H1 (cell line): ENCODE measurements at regions not wholly inside any gene's neighbourhood (a gene's known extent, or its start where the extent isn't known, plus 50 kb on each side); places are given as distances from the start of the nearest gene placed in this dataset.

Source experiments
- CTCF ChIA-PET: fragments of 300-600 bp; sonication (Branson Sonifier 250); formaldehyde crosslinking; loops from one replicate; lab custom pipeline; 2021; ENCODE audit not compliant: partially characterized antibody; lab: Charles Lee
- POLR2A ChIA-PET: fragments of 300-600 bp; sonication (Branson Sonifier 250); formaldehyde crosslinking; loops from one replicate; lab custom pipeline; 2021; ENCODE audit warnings: inconsistent platforms; ENCODE audit not compliant: partially characterized antibody; lab: Charles Lee
- DNase-seq, 2 experiments: peaks; one replicate each; pipeline versions ENCODE4 v3.0.0 to v3.0.0-alpha.2; 2010 to 2022; ENCODE audit warnings: low spot score in 2 of 2, low read depth in 1 of 2, mixed read lengths in 1 of 2
- FAIRE-seq: peaks from 2 replicates; lab custom pipeline; 2011; peaks lifted over from hg19 to GRCh38; lab: Jason Lieb, UNC
- H2AFZ ChIP-seq: 2 replicates; pipeline ENCODE4 v1.8.1; 2012; ENCODE audit warnings: low read length, inconsistent platforms
- H2AK5ac ChIP-seq: 2 replicates; pipeline ENCODE4 v1.6.1; 2013; ENCODE audit warnings: low read depth, low read length
- H2BK120ac ChIP-seq: replicated peaks from 2 replicates; pipeline ENCODE3; 2013; ENCODE audit warnings: low read depth, low read length, inconsistent platforms
- H2BK12ac ChIP-seq: 2 replicates; pipeline ENCODE4 v1.6.1; 2013; ENCODE audit warnings: low read depth, low read length
- H2BK15ac ChIP-seq: 2 replicates; pipeline ENCODE4 v1.6.1; 2013; ENCODE audit warnings: low read length
- H2BK20ac ChIP-seq: 2 replicates; pipeline ENCODE4 v1.6.1; 2013; ENCODE audit warnings: low read length
- H2BK5ac ChIP-seq: 2 replicates; pipeline ENCODE4 v1.6.1; 2013; ENCODE audit warnings: low read depth, low read length
- H3K14ac ChIP-seq: 2 replicates; pipeline ENCODE4 v1.6.1; 2013; ENCODE audit warnings: inconsistent platforms; ENCODE audit not compliant: insufficient read length
- H3K18ac ChIP-seq: 2 replicates; pipeline ENCODE4 v1.6.1; 2013; ENCODE audit warnings: low read length; ENCODE audit errors: extremely low read depth
- H3K23ac ChIP-seq: 2 replicates; pipeline ENCODE4 v1.6.1; 2013; ENCODE audit warnings: inconsistent platforms; ENCODE audit not compliant: insufficient read length
- H3K23me2 ChIP-seq: 2 replicates; pipeline ENCODE4 v1.6.1; 2013; ENCODE audit warnings: low read depth, low read length
- H3K27ac ChIP-seq: 2 replicates; pipeline ENCODE4 v1.6.1; 2011; ENCODE audit warnings: low read depth, low read length, inconsistent platforms
- H3K27me3 ChIP-seq, 4 experiments: replicated peaks in 1 of 4; 1 replicate in 1 of 4; 2 replicates in 3 of 4; pipeline versions ENCODE4 v1.6.1 to v1.8.1; 2011 to 2013; ENCODE audit warnings: low read length in 3 of 4, mild to moderate bottlenecking in 3 of 4, inconsistent platforms in 2 of 4, mixed read lengths in 2 of 4, moderate library complexity in 1 of 4; ENCODE audit not compliant: control insufficient read depth in 3 of 4, insufficient read depth in 3 of 4; ENCODE audit errors: extremely low read depth in 1 of 4
- H3K36me3 ChIP-seq, 4 experiments: 2 replicates each; pipeline versions ENCODE4 v1.6.1 to v1.8.1; 2011 to 2013; ENCODE audit warnings: mild to moderate bottlenecking in 4 of 4, low read length in 3 of 4, moderate library complexity in 2 of 4, control low read depth in 1 of 4, inconsistent platforms in 1 of 4; ENCODE audit not compliant: insufficient read depth in 4 of 4, control insufficient read depth in 2 of 4
- H3K4ac ChIP-seq: replicated peaks from 2 replicates; pipeline ENCODE3; 2013; ENCODE audit warnings: low read length, low read depth, mixed read lengths, inconsistent platforms; ENCODE audit not compliant: insufficient read length
- H3K4me1 ChIP-seq, 4 experiments: replicated peaks in 1 of 4; 1 replicate in 1 of 4; 2 replicates in 3 of 4; pipeline versions ENCODE4 v1.6.1 to v1.8.1; 2011 to 2013; ENCODE audit warnings: low read length in 3 of 4, inconsistent platforms in 2 of 4, mixed read lengths in 1 of 4; ENCODE audit not compliant: insufficient read depth in 4 of 4, control insufficient read depth in 3 of 4
- H3K4me2 ChIP-seq, 2 experiments: 2 replicates each; pipeline versions ENCODE4 v1.6.1 to v1.8.1; 2011 to 2013; ENCODE audit warnings: low read depth in 2 of 2, low read length in 2 of 2, control low read depth in 1 of 2, inconsistent platforms in 1 of 2, mild to moderate bottlenecking in 1 of 2; ENCODE audit not compliant: insufficient read depth in 1 of 2
- H3K4me3 ChIP-seq, 4 experiments: fragments of 200-600, 300-600 bp in 1 of 4; sonication (generic), shearing (Covaris generic), sonication (Bioruptor Twin) in 1 of 4; 2 replicates each; pipeline versions ENCODE4 v1.5.1 to v1.8.1; 2011 to 2016; ENCODE audit warnings: low read length in 4 of 4, low read depth in 3 of 4, control low read depth in 2 of 4, inconsistent platforms in 2 of 4, mild to moderate bottlenecking in 2 of 4, mixed read lengths in 1 of 4, moderate library complexity in 1 of 4; ENCODE audit not compliant: insufficient read depth in 2 of 4; ENCODE audit errors: extremely low read depth in 1 of 4
- H3K56ac ChIP-seq: replicated peaks from 2 replicates; pipeline ENCODE3; 2013; ENCODE audit warnings: low read depth, mild to moderate bottlenecking, mixed read lengths, low read length, inconsistent platforms; ENCODE audit not compliant: insufficient read length
- H3K79me1 ChIP-seq: 2 replicates; pipeline ENCODE4 v1.6.1; 2013; ENCODE audit warnings: low read depth, low read length, control low read depth
- H3K79me2 ChIP-seq, 2 experiments: 2 replicates each; pipeline versions ENCODE4 v1.6.1 to v1.8.1; 2012 to 2013; ENCODE audit warnings: low read length in 2 of 2, mild to moderate bottlenecking in 2 of 2, inconsistent platforms in 1 of 2; ENCODE audit not compliant: insufficient read depth in 2 of 2, control insufficient read depth in 1 of 2
- H3K9ac ChIP-seq, 4 experiments: replicated peaks in 1 of 4; 1 replicate in 1 of 4; 2 replicates in 3 of 4; pipeline versions ENCODE4 v1.6.1 to v1.8.1; 2011 to 2013; ENCODE audit warnings: low read depth in 3 of 4, low read length in 3 of 4, control low read depth in 2 of 4, mild to moderate bottlenecking in 2 of 4, moderate library complexity in 2 of 4, inconsistent platforms in 1 of 4; ENCODE audit errors: extremely low read depth in 1 of 4
- H3K9me3 ChIP-seq, 2 experiments: 2 replicates each; pipeline versions ENCODE4 v1.6.1 to v1.8.1; 2012 to 2013; ENCODE audit warnings: mild to moderate bottlenecking in 2 of 2, moderate library complexity in 2 of 2, control low read depth in 1 of 2, inconsistent platforms in 1 of 2, low read depth in 1 of 2, low read length in 1 of 2, mixed read lengths in 1 of 2; ENCODE audit not compliant: insufficient read depth in 2 of 2
- H4K20me1 ChIP-seq, 2 experiments: replicated peaks in 1 of 2; 2 replicates each; pipeline versions ENCODE3 to v1.8.1; 2011 to 2013; ENCODE audit warnings: inconsistent platforms in 2 of 2, low read length in 2 of 2, mild to moderate bottlenecking in 1 of 2; ENCODE audit not compliant: insufficient read depth in 2 of 2, control insufficient read depth in 1 of 2
- H4K5ac ChIP-seq: 2 replicates; pipeline ENCODE4 v1.6.1; 2013; ENCODE audit warnings: low read length, low read depth, mixed read lengths, inconsistent platforms; ENCODE audit not compliant: insufficient read length
- H4K8ac ChIP-seq: 2 replicates; pipeline ENCODE4 v1.8.0; 2013; ENCODE audit warnings: mild to moderate bottlenecking, moderate library complexity, low read length, inconsistent platforms; ENCODE audit not compliant: insufficient read depth; ENCODE audit errors: extremely low read depth
- H4K91ac ChIP-seq: replicated peaks from 2 replicates; pipeline ENCODE3; 2013; ENCODE audit warnings: low read length, mixed read lengths, inconsistent platforms; ENCODE audit not compliant: insufficient read length
- CHD2 ChIP-seq: IDR thresholded peaks from 2 replicates; pipeline ENCODE4 v1.6.1; 2012; ENCODE audit warnings: low read length, improper control_type of control experiment
- CREB1 ChIP-seq: IDR thresholded peaks from 2 replicates; pipeline ENCODE4 v1.6.1; 2012; ENCODE audit warnings: inconsistent platforms
- CTCF ChIP-seq, 3 experiments: IDR thresholded peaks; 1 replicate in 2 of 3; 2 replicates in 1 of 3; pipeline versions ENCODE4 v1.5.1 to v1.6.1; 2011; ENCODE audit warnings: low read length in 3 of 3, mild to moderate bottlenecking in 3 of 3, inconsistent platforms in 2 of 3, low read depth in 1 of 3, moderate library complexity in 1 of 3; ENCODE audit not compliant: insufficient read depth in 1 of 3; ENCODE audit errors: control extremely low read depth in 1 of 3
- HDAC2 ChIP-seq, 2 experiments: fragments of 300-600 bp in 1 of 2; sonication (generic) in 1 of 2; IDR thresholded peaks; 2 replicates each; pipeline ENCODE4 v1.6.1; 2011 to 2012; ENCODE audit warnings: low read depth in 2 of 2, low read length in 2 of 2, mild to moderate bottlenecking in 2 of 2, moderate library complexity in 2 of 2, borderline replicate concordance in 1 of 2, inconsistent platforms in 1 of 2
- SRF ChIP-seq: IDR thresholded peaks from 2 replicates; pipeline ENCODE4 v1.6.1; 2011; ENCODE audit warnings: mild to moderate bottlenecking, low read depth, low read length, moderate library complexity
- USF2 ChIP-seq: IDR thresholded peaks from 2 replicates; pipeline ENCODE4 v1.6.1; 2011; ENCODE audit warnings: low read length, improper control_type of control experiment
- ZNF274 ChIP-seq: IDR thresholded peaks from 2 replicates; pipeline ENCODE4 v1.7.0; 2012; ENCODE audit warnings: low read length, borderline replicate concordance; ENCODE audit errors: extremely low read depth
- WGBS, 2 experiments: shearing (Covaris generic) in 1 of 2; methylation state at CpG; one replicate each; pipeline versions ENCODE4 v1.1.6 to v1.1.7; 2013 to 2015; ENCODE audit warnings: low lambda C conversion rate in 2 of 2, mixed read lengths in 2 of 2, inconsistent platforms in 1 of 2, low coverage in 1 of 2, missing lambda C conversion rate in 1 of 2; ENCODE audit not compliant: insufficient replicate concordance in 2 of 2, insufficient coverage in 1 of 2, insufficient read length in 1 of 2; ENCODE audit errors: extremely low coverage in 1 of 2, missing lambda C conversion rate in 1 of 2; 5-methylcytosine and 5-hydroxymethylcytosine counted together

GRCh38 chrX:7647831-7648230 lies 195.1 kb upstream of the VCX start:
- CTCF ChIA-PET = interaction anchor here (1.1 kb wide), 1 partner anchor 13 kb away, joined by 3 read pairs; no protein-coding TSS in a partner anchor
- H4K20me1 ChIP-seq = no peaks in the 10 kb centered on the region
- no peak for FAIRE-seq

More at GRCh38 chrX:7647831-7648230, 195.1 kb upstream of the VCX start:
- no peaks in the 10 kb centered on the region for H3K9me3 ChIP-seq
- H3K56ac ChIP-seq = no peak overlapping the region
- H3K9ac ChIP-seq = no peak overlapping the region
- no peak overlapping the region for H3K4ac ChIP-seq
- H4K8ac ChIP-seq = no peak overlapping the region
- H4K5ac ChIP-seq = no peak overlapping the region
- H2AK5ac ChIP-seq = no peak overlapping the region
- H3K14ac ChIP-seq = no peak overlapping the region
- no peak overlapping the region for H2BK20ac ChIP-seq
- no peak for DNase-seq
- H3K36me3 ChIP-seq = no peaks in the 10 kb centered on the region
- H2AFZ ChIP-seq = no peak overlapping the region
- no peak overlapping the region for H3K23ac ChIP-seq
- no peak overlapping the region for H4K91ac ChIP-seq
- no peaks in the 10 kb centered on the region for H3K27me3 ChIP-seq
- H3K79me2 ChIP-seq = no peaks in the 10 kb centered on the region
- no peak overlapping the region for H3K18ac ChIP-seq
- no peak overlapping the region for H2BK5ac ChIP-seq
- H3K4me1 ChIP-seq = peaks cover 0 to 4% (median 1%) of the 10 kb centered on the region in 4 experiments; a peak in 1 of 7 replicates
- no peak overlapping the region for H2BK12ac ChIP-seq
- H3K4me2 ChIP-seq = no peak overlapping the region
- TF ChIP-seq HDAC2 (IDR thresholded peaks at IDR 0.05; ENCODE audit: borderline replicate concordance in 1 of 2, low read depth in 2 of 2, low read length in 2 of 2) (no peak), CHD2 (no peak), CREB1 (no peak), ZNF274 (no peak), USF2 (no peak), CTCF (IDR thresholded peaks at IDR 0.05; ENCODE audit: control extremely low read depth in 1 of 3, insufficient read depth in 1 of 3, low read depth in 1 of 3, low read length in 3 of 3) (no peak), SRF (no peak)
- H3K4me3 ChIP-seq = no peak overlapping the region
- H3K23me2 ChIP-seq = no peaks in the 10 kb centered on the region
- POLR2A ChIA-PET = no interaction called here
- no peak overlapping the region for H2BK120ac ChIP-seq
- 76% methylated on average over 2 of the region's 3 CpGs; no CpG with 5 or more reads in 1 of the 2 experiments for WGBS, 2 experiments
- no peaks in the 10 kb centered on the region for H3K79me1 ChIP-seq
- no peak overlapping the region for H3K27ac ChIP-seq
- no peak overlapping the region for H2BK15ac ChIP-seq
